Psoas muscle (tissue), 7 donors: ENCODE measurements at regions not wholly inside any gene's neighbourhood (a gene's known extent, or its start where the extent isn't known, plus 50 kb on each side); places are given as distances from the start of the nearest gene placed in this dataset.

Experiments
- ATAC-seq, 4 donors: fragments of 200-7000 bp; cut with Tn5 transposase; one replicate each; pipeline ENCODE4 v1.9.1; 2020; ENCODE audit warnings: moderate library complexity in 3 of 4, mild to moderate bottlenecking in 2 of 4
- DNase-seq, 2 donors: peaks; one replicate each; pipeline ENCODE4 v3.0.0-alpha.2; 2020
- H3K27ac ChIP-seq: fragments of 200-600 bp; one replicate; pipeline ENCODE4 v1.8.0; 2022
- H3K27me3 ChIP-seq, 3 donors: fragments of 200-600 bp in 1 of 3; one replicate each; pipeline versions ENCODE4 v1.6.1 to v1.8.0; 2013 to 2022; ENCODE audit warnings: low read length in 2 of 3, mild to moderate bottlenecking in 2 of 3, moderate library complexity in 1 of 3; ENCODE audit not compliant: insufficient read depth in 3 of 3
- H3K36me3 ChIP-seq, 2 donors: fragments of 200-600 bp in 1 of 2; one replicate each; pipeline versions ENCODE4 v1.6.1 to v1.8.0; 2013 to 2022; ENCODE audit warnings: low read depth in 1 of 2, mild to moderate bottlenecking in 1 of 2, moderate library complexity in 1 of 2; ENCODE audit not compliant: insufficient read depth in 1 of 2
- H3K4me1 ChIP-seq: fragments of 200-600 bp; one replicate; pipeline ENCODE4 v1.8.0; 2022
- H3K4me3 ChIP-seq: fragments of 200-600 bp; one replicate; pipeline ENCODE4 v1.8.0; 2022; ENCODE audit warnings: mild to moderate bottlenecking
- H3K9me3 ChIP-seq: fragments of 200-600 bp; one replicate; pipeline ENCODE4 v1.8.0; 2022
- WGBS, 3 donors: extraction: QIAGEN DNeasy Blood & Tissue Kit; methylation state at CpG; one replicate each; pipeline versions ENCODE4 v1.1.6 to v1.1.7; 2013; 5-methylcytosine and 5-hydroxymethylcytosine counted together
- intact Hi-C, 2 donors: fragments of 100-400 bp; cut with DNase I; formaldehyde crosslinking; loops; one replicate each; pipeline versions ENCODE4 v1.11.0 to v1.14.2; 2022
- TF ChIP-seq, protein P1 (sequence below): fragments of 200-600 bp; IDR thresholded peaks from one replicate; pipeline ENCODE4 v1.8.0; 2022; ENCODE audit warnings: antibody characterized with exemption
- donor health status: healthy with polysubstance abuse.
- donor health status: DM: no; HTN: no; CAD: no; lungs with moderate emphysema.
- donor health status: Bipolar disorder and iron deficiency.
- donor health status: healthy.
- donor health status: DM: yes; HTN: yes; CAD: no.
- donor health status: DM: no; HTN: no; CAD: no.
- donor health status: DM: yes; HTN: yes; CAD: no.

DNA sequence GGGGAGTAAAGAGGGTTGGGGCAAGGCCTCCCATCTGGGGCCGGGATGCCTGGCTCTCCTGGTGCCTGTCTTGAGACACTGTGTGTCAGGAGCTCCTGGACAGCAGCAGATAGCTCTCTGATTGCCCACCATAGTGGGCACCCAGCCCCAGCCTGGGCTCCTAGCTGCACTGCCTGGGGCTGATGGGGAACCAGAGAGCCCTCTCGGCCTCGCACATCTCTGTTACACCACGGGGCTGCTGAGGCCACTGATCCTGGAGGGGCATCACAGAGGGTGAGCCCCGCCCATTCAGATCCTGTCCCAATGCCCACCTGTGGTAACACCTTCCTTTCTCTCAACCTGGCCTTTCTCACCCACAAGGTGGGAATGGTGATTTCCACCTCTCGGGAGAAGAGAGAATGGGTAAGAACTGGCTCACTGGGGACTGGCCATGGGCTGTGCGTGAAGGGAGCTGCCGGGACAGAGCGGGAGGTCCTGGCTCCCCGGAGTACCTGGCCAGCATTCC is 135.9 kb downstream of the URI1 start:
- Histone ChIP-seq H3K36me3 (no peaks in the 10 kb centered on the region), H3K9me3 (no peaks in the 10 kb centered on the region), H3K4me1 (no peaks in the 10 kb centered on the region), H3K27ac (no peak overlapping the region), H3K4me3 (no peak overlapping the region), H3K27me3 (peaks cover 0 to 33% (median 6%) of the 10 kb centered on the region in 3 donors)
- TF ChIP-seq, protein P1, sequence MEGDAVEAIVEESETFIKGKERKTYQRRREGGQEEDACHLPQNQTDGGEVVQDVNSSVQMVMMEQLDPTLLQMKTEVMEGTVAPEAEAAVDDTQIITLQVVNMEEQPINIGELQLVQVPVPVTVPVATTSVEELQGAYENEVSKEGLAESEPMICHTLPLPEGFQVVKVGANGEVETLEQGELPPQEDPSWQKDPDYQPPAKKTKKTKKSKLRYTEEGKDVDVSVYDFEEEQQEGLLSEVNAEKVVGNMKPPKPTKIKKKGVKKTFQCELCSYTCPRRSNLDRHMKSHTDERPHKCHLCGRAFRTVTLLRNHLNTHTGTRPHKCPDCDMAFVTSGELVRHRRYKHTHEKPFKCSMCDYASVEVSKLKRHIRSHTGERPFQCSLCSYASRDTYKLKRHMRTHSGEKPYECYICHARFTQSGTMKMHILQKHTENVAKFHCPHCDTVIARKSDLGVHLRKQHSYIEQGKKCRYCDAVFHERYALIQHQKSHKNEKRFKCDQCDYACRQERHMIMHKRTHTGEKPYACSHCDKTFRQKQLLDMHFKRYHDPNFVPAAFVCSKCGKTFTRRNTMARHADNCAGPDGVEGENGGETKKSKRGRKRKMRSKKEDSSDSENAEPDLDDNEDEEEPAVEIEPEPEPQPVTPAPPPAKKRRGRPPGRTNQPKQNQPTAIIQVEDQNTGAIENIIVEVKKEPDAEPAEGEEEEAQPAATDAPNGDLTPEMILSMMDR = no peak
- ATAC-seq (no peak), DNase-seq (peak in 1 of 2 donors; percentile 20)
- intact Hi-C loops = no loop called here
- WGBS, 3 donors = 79 to 88% (median 81%) methylated on average over 10 of the region's 10 CpGs

DNA sequence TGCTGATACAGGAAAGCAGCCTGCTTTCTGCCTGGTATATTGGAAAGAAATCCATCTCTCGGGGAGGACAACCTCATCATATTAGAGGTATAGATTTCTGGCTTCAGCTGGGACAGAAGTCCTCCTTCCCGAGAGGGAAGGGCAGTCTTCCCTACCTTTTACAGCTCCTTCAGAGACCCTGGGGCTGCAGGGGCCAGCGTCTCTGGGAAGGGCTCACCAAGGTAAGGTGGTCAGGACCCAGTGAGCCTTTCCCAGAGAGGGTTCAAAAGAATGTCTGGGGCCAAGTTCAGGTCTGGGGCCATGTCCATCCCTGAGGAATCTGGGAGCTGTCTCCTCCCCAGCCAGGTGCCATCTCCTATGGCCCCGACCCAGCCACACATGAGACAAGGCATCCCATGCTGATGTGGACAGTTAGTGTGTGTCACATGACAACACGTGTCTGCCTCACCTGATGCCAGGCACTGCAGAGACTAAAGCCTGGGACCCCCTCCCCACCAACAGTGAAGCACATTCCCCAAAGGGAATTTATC is 136.4 kb downstream of the URI1 start:
- H3K4me1 ChIP-seq = no peaks in the 10 kb centered on the region
- WGBS, 3 donors = 69 to 85% (median 81%) methylated on average over 5 of the region's 5 CpGs
- ATAC-seq = no peak
- peak in 1 of 2 donors; percentile 20 for DNase-seq
- H3K36me3 ChIP-seq = no peaks in the 10 kb centered on the region
- H3K27me3 ChIP-seq = peaks cover 0 to 29% (median 3%) of the 10 kb centered on the region in 3 donors
- no peak overlapping the region for H3K27ac ChIP-seq
- intact Hi-C loops = no loop called here
- H3K9me3 ChIP-seq = no peaks in the 10 kb centered on the region
- no peak overlapping the region for H3K4me3 ChIP-seq
- TF ChIP-seq, protein P1 = no peak

DNA sequence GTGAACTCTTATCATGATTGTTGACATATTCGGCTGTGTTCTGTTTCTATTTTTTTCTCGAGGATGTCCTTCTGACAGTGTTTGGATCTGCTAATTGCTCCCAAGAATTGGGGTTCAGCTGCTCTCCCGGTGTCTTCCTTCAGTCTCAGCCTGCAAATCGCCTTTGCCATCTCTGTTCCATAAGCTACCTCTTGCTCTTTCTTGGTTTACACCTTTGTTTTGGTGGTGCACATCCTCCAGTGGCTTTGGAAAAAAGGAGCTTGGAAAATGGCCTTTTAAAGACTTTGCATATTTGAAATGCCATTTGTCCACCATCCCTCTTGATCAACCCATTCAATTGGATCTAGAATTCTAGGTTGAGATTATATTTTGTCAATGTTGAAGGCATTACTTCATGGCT is 137.2 kb downstream of the URI1 start:
- H3K4me3 ChIP-seq = no peak overlapping the region
- 92 to 96% (median 94%) methylated on average over 4 of the region's 4 CpGs for WGBS, 3 donors

GRCh38 chr19:30082168-30082567 is 140.1 kb downstream of the URI1 start:
- WGBS, 3 donors = 83 to 90% (median 83%) methylated on average over 6 of the region's 6 CpGs
- H3K36me3 ChIP-seq = no peaks in the 10 kb centered on the region
- no peak overlapping the region for H3K4me3 ChIP-seq
- no peak for DNase-seq
- no peak for ATAC-seq
- H3K27ac ChIP-seq = no peak overlapping the region
- H3K9me3 ChIP-seq = no peaks in the 10 kb centered on the region
- intact Hi-C loops = no loop called here
- peaks cover 0 to 6% (median 3%) of the 10 kb centered on the region in 3 donors for H3K27me3 ChIP-seq
- TF ChIP-seq, protein P1 = no peak
- no peaks in the 10 kb centered on the region for H3K4me1 ChIP-seq

More for the DNA sequence above, 137.2 kb downstream of the URI1 start:
- no peaks in the 10 kb centered on the region for H3K36me3 ChIP-seq
- TF ChIP-seq, protein P1 = no peak
- H3K4me1 ChIP-seq = no peaks in the 10 kb centered on the region
- no peak overlapping the region for H3K27ac ChIP-seq
- ATAC-seq = no peak
- intact Hi-C loops = no loop called here
- no peaks in the 10 kb centered on the region for H3K9me3 ChIP-seq
- H3K27me3 ChIP-seq = peaks cover 0 to 23% (median 3%) of the 10 kb centered on the region in 3 donors
- no peak for DNase-seq

- ATAC-seq (no peak), DNase-seq (peak in 1 of 2 donors; percentile 12)
- TF ChIP-seq, protein P1 = no peak
- peaks cover 0 to 6% (median 3%) of the 10 kb centered on the region in 3 donors for H3K27me3 ChIP-seq
- H3K9me3 ChIP-seq = no peaks in the 10 kb centered on the region
- H3K27ac ChIP-seq = no peak overlapping the region
- intact Hi-C loops = no loop called here
- no peaks in the 10 kb centered on the region for H3K36me3 ChIP-seq
- no peaks in the 10 kb centered on the region for H3K4me1 ChIP-seq
- WGBS, 3 donors = 73 to 91% (median 89%) methylated on average over 5 of the region's 5 CpGs
- H3K4me3 ChIP-seq = no peak overlapping the region
Observed at GRCh38 chr19:30082611-30083010, 140.6 kb downstream of the URI1 start.
